PC-3 (cell line): ENCODE measurements at regions not wholly inside any gene's neighbourhood (a gene's known extent, or its start where the extent isn't known, plus 50 kb on each side); places are given as distances from the start of the nearest gene placed in this dataset.

Experiments
- ATAC-seq: fragments of 200-7000 bp; cut with Tn5 transposase; 2 replicates; pipeline ENCODE4 v1.9.1; 2020; ENCODE audit warnings: mild to moderate bottlenecking, moderate library complexity
- BruUV-seq: library from RNA; stranded (reverse); fragments of 400-500 nt; replicated peaks from 2 replicates; lab custom pipeline; 2021; lab: Mats Ljungman, UMichigan
- CTCF ChIA-PET: fragments of 300-600 bp; sonication (Branson Sonifier 250); formaldehyde crosslinking; loops from one replicate; lab custom pipeline; 2022; ENCODE audit warnings: antibody characterized with exemption; lab: Charles Lee
- POLR2A ChIA-PET: fragments of 300-600 bp; sonication (Branson Sonifier 250); formaldehyde crosslinking; loops from one replicate; lab custom pipeline; 2022; ENCODE audit warnings: antibody characterized with exemption; ENCODE audit not compliant: unreplicated experiment; lab: Charles Lee
- DNase-seq: peaks from one replicate; pipeline ENCODE4 v3.0.0-alpha.2; 2015
- H2AFZ ChIP-seq: fragments of 300-600 bp; sonication (generic); 2 replicates; pipeline ENCODE4 v1.6.0; 2016; ENCODE audit warnings: antibody characterized with exemption, low read length
- H3F3A ChIP-seq: fragments of 300-600 bp; sonication (generic); one replicate; pipeline ENCODE4 v1.6.0; 2017; ENCODE audit warnings: antibody characterized with exemption, low read length, control low read depth, mild to moderate bottlenecking; ENCODE audit not compliant: unreplicated experiment
- H3K27ac ChIP-seq: fragments of 300-600 bp; sonication (generic); 2 replicates; pipeline ENCODE4 v1.5.1; 2016; ENCODE audit warnings: mild to moderate bottlenecking, low read length
- H3K27me3 ChIP-seq: fragments of 300-600 bp; sonication (generic); 2 replicates; pipeline ENCODE4 v1.6.1; 2016; ENCODE audit warnings: low read length, mixed read lengths
- H3K36me3 ChIP-seq: fragments of 300-600 bp; sonication (generic); 2 replicates; pipeline ENCODE4 v1.6.1; 2016; ENCODE audit warnings: low read depth, mixed run types, low read length, mixed read lengths
- H3K4me1 ChIP-seq: fragments of 300-600 bp; sonication (generic); 2 replicates; pipeline ENCODE4 v1.5.1; 2016; ENCODE audit warnings: low read length; ENCODE audit not compliant: insufficient read depth
- H3K4me2 ChIP-seq: fragments of 300-600 bp; sonication (generic); 2 replicates; pipeline ENCODE4 v1.6.0; 2016; ENCODE audit warnings: low read length
- H3K4me3 ChIP-seq: fragments of 300-600 bp; sonication (generic); 2 replicates; pipeline ENCODE4 v1.5.1; 2016; ENCODE audit warnings: mild to moderate bottlenecking, low read length, mixed read lengths
- H3K79me2 ChIP-seq: fragments of 300-600 bp; sonication (generic); 2 replicates; pipeline ENCODE4 v1.6.1; 2017; ENCODE audit warnings: low read length, mixed read lengths
- H3K9ac ChIP-seq: fragments of 300-600 bp; sonication (generic); 2 replicates; pipeline ENCODE4 v1.6.0; 2016; ENCODE audit warnings: mild to moderate bottlenecking, low read length
- H3K9me2 ChIP-seq: fragments of 300-600 bp; sonication (generic); replicated peaks from 2 replicates; pipeline ENCODE4 v1.6.1; 2016; ENCODE audit warnings: mixed run types, low read length, mixed read lengths
- H3K9me3 ChIP-seq: fragments of 300-600 bp; sonication (generic); 2 replicates; pipeline ENCODE4 v1.6.1; 2016; ENCODE audit warnings: low read length, mixed read lengths
- H4K20me1 ChIP-seq: fragments of 300-600 bp; sonication (generic); 2 replicates; pipeline ENCODE4 v1.6.1; 2016; ENCODE audit warnings: low read length, mixed read lengths
- CTCF ChIP-seq: fragments of 300-600 bp; sonication (generic); conservative IDR thresholded peaks from 2 replicates; pipeline ENCODE4 v1.5.1; 2017; ENCODE audit warnings: antibody characterized with exemption, low read depth, mild to moderate bottlenecking, low read length
- EZH2 ChIP-seq: fragments of 300-600 bp; sonication (generic); IDR thresholded peaks from one replicate; pipeline ENCODE4 v1.6.1; 2017; ENCODE audit warnings: antibody characterized with exemption, mild to moderate bottlenecking, low read length; ENCODE audit not compliant: unreplicated experiment
- EZH2phosphoT487 ChIP-seq: fragments of 300-600 bp; sonication (generic); IDR thresholded peaks from 2 replicates; pipeline ENCODE4 v1.6.1; 2018; ENCODE audit warnings: mild to moderate bottlenecking, antibody characterized with exemption, low read length, borderline replicate concordance
- intact Hi-C: fragments of 100-400 bp; cut with micrococcal nuclease; formaldehyde crosslinking; loops from 2 replicates; pipeline ENCODE4 v1.9.0; 2023

GRCh38 chr4:123575291-123575690 is 178.7 kb downstream of the SPRY1 start:
- Histone ChIP-seq H3K79me2 (no peaks in the 10 kb centered on the region), H3K27ac (no peak overlapping the region), H3K36me3 (no peaks in the 10 kb centered on the region), H3K4me3 (no peak overlapping the region), H3K4me2 (no peak overlapping the region), H3F3A (no peaks in the 10 kb centered on the region), H3K9me2 (no peaks in the 10 kb centered on the region), H4K20me1 (no peaks in the 10 kb centered on the region), H3K9ac (no peak overlapping the region), H2AFZ (no peak overlapping the region), H3K27me3 (no peaks in the 10 kb centered on the region), H3K9me3 (no peaks in the 10 kb centered on the region), H3K4me1 (no peaks in the 10 kb centered on the region)
- DNase-seq (no peak), ATAC-seq (no peak)
- ChIA-PET POLR2A (no interaction called here), CTCF (no interaction called here)
- no TSS peak for BruUV-seq
- intact Hi-C loops, result no loop called here
- TF ChIP-seq EZH2phosphoT487, result no peak
- no peak for TF ChIP-seq EZH2
- TF ChIP-seq CTCF, result no peak

- no peaks in the 10 kb centered on the region for H3K9me2 ChIP-seq
Measured at GRCh38 chr4:123577225-123577906, 180.8 kb downstream of the SPRY1 start.

More at GRCh38 chr4:123577225-123577906, 180.8 kb downstream of the SPRY1 start:
- H3K4me3 ChIP-seq, result no peak overlapping the region
- no peak overlapping the region for H3K9ac ChIP-seq
- ChIA-PET CTCF (no interaction called here), POLR2A (no interaction called here)
- H3K4me2 ChIP-seq, result no peak overlapping the region
- TF ChIP-seq EZH2phosphoT487 (no peak), CTCF (no peak), EZH2 (no peak)
- DNase-seq, result no peak
- H3K27me3 ChIP-seq, result no peaks in the 10 kb centered on the region
- no peaks in the 10 kb centered on the region for H3F3A ChIP-seq
- intact Hi-C loops, result no loop called here
- ATAC-seq, result no peak
- no peaks in the 10 kb centered on the region for H3K4me1 ChIP-seq
- no peaks in the 10 kb centered on the region for H3K79me2 ChIP-seq
- no peaks in the 10 kb centered on the region for H4K20me1 ChIP-seq
- H2AFZ ChIP-seq, result no peak overlapping the region
- H3K36me3 ChIP-seq, result no peaks in the 10 kb centered on the region
- H3K27ac ChIP-seq, result no peak overlapping the region
- BruUV-seq, result no TSS peak
- H3K9me3 ChIP-seq, result no peaks in the 10 kb centered on the region
